ENCODE measurements at regions not wholly inside any gene's neighbourhood (a gene's known extent, or its start where the extent isn't known, plus 50 kb on each side); places are given as distances from the start of the nearest gene placed in this dataset.

- no peak for TF ChIP-seq CTCF (IDR thresholded peaks at IDR 0.05)
- TF ChIP-seq POLR2A (IDR thresholded peaks at IDR 0.05) = no peak
These were observed 135.5 kb upstream of the COL8A1 start for GRCh38 chr3:99502871-99503270.

Measured in Peyer's patch (tissue), 4 donors.